ENCODE measurements at regions not wholly inside any gene's neighbourhood (a gene's known extent, or its start where the extent isn't known, plus 50 kb on each side); places are given as distances from the start of the nearest gene placed in this dataset.

- ATAC-seq (no peak), FAIRE-seq (no peak), DNase-seq (ENCODE audit: extremely low read depth in 1 of 4, low spot score in 3 of 4) (no peak)
- Histone ChIP-seq H3K27me3 (ENCODE audit: control insufficient read depth in 2 of 2, insufficient read depth in 2 of 2, low read length in 2 of 2) (peaks cover 17 to 59% of the 10 kb centered on the region in 2 experiments), H3K79me2 (ENCODE audit: control insufficient read depth, insufficient read depth, low read length) (no peaks in the 10 kb centered on the region), H3K9me3 (replicated peaks; ENCODE audit: control insufficient read depth, insufficient read depth, low read depth, low read length) (no peaks in the 10 kb centered on the region), H3K4me1 (replicated peaks in 1 of 2; ENCODE audit: control insufficient read depth in 2 of 2, insufficient read depth in 2 of 2, low read length in 2 of 2) (peaks cover 0 to 6% of the 10 kb centered on the region in 2 experiments; a peak in 1 of 5 replicates), H3K4me3 (no peak overlapping the region), H3K27ac (ENCODE audit: extremely low read depth, low read depth, low read length) (no peak overlapping the region), H3K9ac (ENCODE audit: insufficient read depth in 1 of 2, low read depth in 2 of 2, low read length in 2 of 2) (no peak overlapping the region), H3K36me3 (ENCODE audit: control insufficient read depth, insufficient read depth, low read length) (no peaks in the 10 kb centered on the region), H3K4me2 (ENCODE audit: insufficient read depth, low read length) (no peak overlapping the region), H2AFZ (ENCODE audit: low read depth, low read length) (no peak overlapping the region), H4K20me1 (replicated peaks; ENCODE audit: control insufficient read depth, insufficient read depth, low read length) (0 out of 2 replicates have a peak, but pooled peaks cover 3% of the 10 kb centered on the region), H3K9me1 (ENCODE audit: control insufficient read depth, insufficient read depth, low read length) (no peaks in the 10 kb centered on the region)
- in situ Hi-C loops (cut with MboI) (loop anchor here (5.0 to 10.0 kb wide), 2 partner anchors 329 to 1201 kb away; no protein-coding TSS in a partner anchor), intact Hi-C loops (cut with micrococcal nuclease) (loop anchor here (2.0 kb wide), 1 partner anchor 219 kb away; no protein-coding TSS in a partner anchor)
- ChIA-PET CTCF (ENCODE audit: low intra/inter-chr PET ratio) (no interaction called here), POLR2A (interaction anchor here (0.6 kb wide), 1 partner anchor 13 kb away, joined by 3 read pairs; no protein-coding TSS in a partner anchor)
- no peak for TF ChIP-seq FOXP4 (CRISPR knock-in tag; IDR thresholded peaks at IDR 0.05; ENCODE audit: borderline replicate concordance)
- TF ChIP-seq, protein P1, sequence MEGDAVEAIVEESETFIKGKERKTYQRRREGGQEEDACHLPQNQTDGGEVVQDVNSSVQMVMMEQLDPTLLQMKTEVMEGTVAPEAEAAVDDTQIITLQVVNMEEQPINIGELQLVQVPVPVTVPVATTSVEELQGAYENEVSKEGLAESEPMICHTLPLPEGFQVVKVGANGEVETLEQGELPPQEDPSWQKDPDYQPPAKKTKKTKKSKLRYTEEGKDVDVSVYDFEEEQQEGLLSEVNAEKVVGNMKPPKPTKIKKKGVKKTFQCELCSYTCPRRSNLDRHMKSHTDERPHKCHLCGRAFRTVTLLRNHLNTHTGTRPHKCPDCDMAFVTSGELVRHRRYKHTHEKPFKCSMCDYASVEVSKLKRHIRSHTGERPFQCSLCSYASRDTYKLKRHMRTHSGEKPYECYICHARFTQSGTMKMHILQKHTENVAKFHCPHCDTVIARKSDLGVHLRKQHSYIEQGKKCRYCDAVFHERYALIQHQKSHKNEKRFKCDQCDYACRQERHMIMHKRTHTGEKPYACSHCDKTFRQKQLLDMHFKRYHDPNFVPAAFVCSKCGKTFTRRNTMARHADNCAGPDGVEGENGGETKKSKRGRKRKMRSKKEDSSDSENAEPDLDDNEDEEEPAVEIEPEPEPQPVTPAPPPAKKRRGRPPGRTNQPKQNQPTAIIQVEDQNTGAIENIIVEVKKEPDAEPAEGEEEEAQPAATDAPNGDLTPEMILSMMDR (IDR thresholded peaks at IDR 0.05 in 2 of 3, conservative IDR thresholded peaks at IDR 0.05 in 1 of 3; ENCODE audit: insufficient read depth in 2 of 3, low read depth in 1 of 3, low read length in 3 of 3): 0 out of 6 replicates have a peak, but pooled peaks of 1 of the 3 experiments have one; percentile 7
- no peak for TF ChIP-seq ETV1 (tag; conservative IDR thresholded peaks at IDR 0.05; ENCODE audit: low read depth)
- BruUV-seq (replicated peaks): no TSS peak
- 2% methylated on average over 9 of the region's 11 CpGs for WGBS (ENCODE audit: insufficient coverage, low coverage, missing lambda C conversion rate)
Measured at GRCh38 chr5:179495906-179496455, 54.4 kb upstream of the RUFY1 start.

All from K562 (cell line).